ENCODE measurements at regions not wholly inside any gene's neighbourhood (a gene's known extent, or its start where the extent isn't known, plus 50 kb on each side); places are given as distances from the start of the nearest gene placed in this dataset.

DNA sequence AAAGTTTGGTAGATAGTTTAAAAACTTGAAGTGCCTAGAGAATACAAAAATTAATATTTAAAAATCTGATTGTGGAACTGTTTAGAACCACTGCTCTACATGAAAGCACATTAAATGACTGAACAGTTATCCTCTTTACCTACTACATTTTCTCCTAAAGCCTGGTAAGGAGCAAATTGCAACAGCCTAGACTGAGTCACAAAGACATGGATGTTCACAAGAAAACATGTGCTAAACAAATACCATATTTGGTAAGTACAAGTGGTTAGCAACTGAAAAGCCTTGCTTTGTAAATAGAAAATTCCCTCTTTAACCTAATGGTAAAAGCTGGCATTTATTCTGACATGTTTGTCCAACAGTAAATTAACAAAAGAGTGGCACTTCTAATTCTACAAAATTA, 203.1 kb downstream of the FBXO8 start:
- no peak for DNase-seq (ENCODE audit: low read depth, low spot score)
- TF ChIP-seq, protein P1, sequence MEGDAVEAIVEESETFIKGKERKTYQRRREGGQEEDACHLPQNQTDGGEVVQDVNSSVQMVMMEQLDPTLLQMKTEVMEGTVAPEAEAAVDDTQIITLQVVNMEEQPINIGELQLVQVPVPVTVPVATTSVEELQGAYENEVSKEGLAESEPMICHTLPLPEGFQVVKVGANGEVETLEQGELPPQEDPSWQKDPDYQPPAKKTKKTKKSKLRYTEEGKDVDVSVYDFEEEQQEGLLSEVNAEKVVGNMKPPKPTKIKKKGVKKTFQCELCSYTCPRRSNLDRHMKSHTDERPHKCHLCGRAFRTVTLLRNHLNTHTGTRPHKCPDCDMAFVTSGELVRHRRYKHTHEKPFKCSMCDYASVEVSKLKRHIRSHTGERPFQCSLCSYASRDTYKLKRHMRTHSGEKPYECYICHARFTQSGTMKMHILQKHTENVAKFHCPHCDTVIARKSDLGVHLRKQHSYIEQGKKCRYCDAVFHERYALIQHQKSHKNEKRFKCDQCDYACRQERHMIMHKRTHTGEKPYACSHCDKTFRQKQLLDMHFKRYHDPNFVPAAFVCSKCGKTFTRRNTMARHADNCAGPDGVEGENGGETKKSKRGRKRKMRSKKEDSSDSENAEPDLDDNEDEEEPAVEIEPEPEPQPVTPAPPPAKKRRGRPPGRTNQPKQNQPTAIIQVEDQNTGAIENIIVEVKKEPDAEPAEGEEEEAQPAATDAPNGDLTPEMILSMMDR (IDR thresholded peaks at IDR 0.05; ENCODE audit: insufficient read depth, low read length, missing control alignments) = no peak
- H3K4me3 ChIP-seq (ENCODE audit: low read depth, low read length) = no peak overlapping the region
- POLR2A ChIA-PET = no interaction called here
- CTCF ChIA-PET = no interaction called here

DNA sequence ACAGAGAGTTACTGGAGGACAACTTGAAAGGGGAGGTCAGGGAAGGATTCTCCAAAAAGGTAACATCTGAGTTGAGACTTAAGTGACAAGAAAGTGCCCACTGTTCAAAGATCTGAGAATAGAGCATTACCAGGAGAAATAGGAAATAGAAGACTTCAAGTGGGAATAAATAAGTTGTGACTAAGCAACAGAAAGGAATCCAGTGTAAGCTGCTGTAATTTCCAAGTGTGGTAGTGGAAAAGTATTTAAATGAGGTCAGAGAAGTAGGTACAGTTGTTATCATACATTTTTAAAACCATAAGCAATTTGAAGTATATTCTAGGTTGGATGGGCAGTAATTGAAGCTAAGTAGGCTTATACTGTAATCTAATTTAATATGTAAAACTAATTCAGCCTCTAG, 211.9 kb downstream of the FBXO8 start:
- DNase-seq (ENCODE audit: low read depth, low spot score) = no peak
- ChIA-PET POLR2A (no interaction called here), CTCF (no interaction called here)
- H3K4me3 ChIP-seq (ENCODE audit: low read depth, low read length) = no peak overlapping the region
- TF ChIP-seq, protein P1 (IDR thresholded peaks at IDR 0.05; ENCODE audit: insufficient read depth, low read length, missing control alignments) = no peak

DNA sequence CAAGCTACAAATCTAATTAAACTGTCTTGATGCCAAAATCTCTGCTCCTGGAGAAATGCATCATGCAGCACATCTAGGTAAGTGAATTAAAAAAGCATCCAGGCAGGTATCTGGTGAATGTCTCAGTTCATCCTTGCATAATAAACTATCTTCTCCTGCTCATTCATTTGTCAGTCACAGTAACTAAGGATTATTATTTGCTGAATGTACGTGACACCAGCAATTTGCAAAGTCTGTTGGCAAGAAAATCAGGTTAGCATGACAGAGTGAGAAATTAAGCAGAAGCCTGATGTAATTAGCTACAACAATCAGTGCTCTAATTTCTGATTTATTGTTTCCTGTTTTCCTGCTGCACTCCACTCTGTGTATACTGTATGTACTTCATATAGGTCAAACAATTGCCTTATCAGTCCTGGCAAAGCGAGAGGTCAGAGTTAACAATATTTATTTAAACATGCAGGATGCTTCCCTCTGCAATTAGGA, 213.6 kb downstream of the FBXO8 start:
- TF ChIP-seq, protein P1 (IDR thresholded peaks at IDR 0.05; ENCODE audit: insufficient read depth, low read length, missing control alignments) = no peak
- POLR2A ChIA-PET = no interaction called here
- DNase-seq (ENCODE audit: low read depth, low spot score) = no peak
- CTCF ChIA-PET = no interaction called here
- H3K4me3 ChIP-seq (ENCODE audit: low read depth, low read length) = no peak overlapping the region

DNA sequence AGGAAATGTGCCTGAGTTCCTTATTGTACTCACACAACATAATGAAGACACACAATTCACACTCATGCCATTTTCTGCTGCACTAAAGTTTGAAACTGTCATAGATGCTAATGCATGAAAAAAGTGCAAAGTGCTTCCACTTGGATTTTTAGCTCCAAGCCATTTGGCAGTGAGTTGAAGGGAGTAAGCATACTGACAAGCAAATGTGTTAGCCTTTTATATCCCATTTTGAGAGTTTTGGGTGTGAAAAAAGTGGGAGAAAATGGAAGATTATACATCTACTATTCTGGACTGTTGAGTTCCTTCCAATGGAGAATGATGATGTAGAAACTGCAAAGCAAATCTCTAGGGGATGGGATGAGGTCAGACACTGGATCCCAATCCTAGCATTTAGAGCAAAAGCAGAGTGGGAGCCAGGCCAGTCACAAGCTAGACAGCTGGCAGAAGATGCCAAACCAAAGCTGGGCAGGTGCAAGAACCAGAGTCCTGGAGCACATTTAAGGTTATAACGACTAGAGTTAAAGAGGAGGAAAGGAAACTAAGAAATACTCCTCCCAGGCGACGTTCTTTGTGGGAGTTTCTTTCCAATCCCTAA, 216.8 kb downstream of the FBXO8 start:
- ChIA-PET POLR2A (no interaction called here), CTCF (interaction anchor here (1.4 kb wide), 1 partner anchor 561 kb away, joined by 3 read pairs; no protein-coding TSS in a partner anchor)
- no peak overlapping the region for H3K4me3 ChIP-seq (ENCODE audit: low read depth, low read length)
- DNase-seq (ENCODE audit: low read depth, low spot score) = no peak
- TF ChIP-seq, protein P1 (IDR thresholded peaks at IDR 0.05; ENCODE audit: insufficient read depth, low read length, missing control alignments) = no peak

DNA sequence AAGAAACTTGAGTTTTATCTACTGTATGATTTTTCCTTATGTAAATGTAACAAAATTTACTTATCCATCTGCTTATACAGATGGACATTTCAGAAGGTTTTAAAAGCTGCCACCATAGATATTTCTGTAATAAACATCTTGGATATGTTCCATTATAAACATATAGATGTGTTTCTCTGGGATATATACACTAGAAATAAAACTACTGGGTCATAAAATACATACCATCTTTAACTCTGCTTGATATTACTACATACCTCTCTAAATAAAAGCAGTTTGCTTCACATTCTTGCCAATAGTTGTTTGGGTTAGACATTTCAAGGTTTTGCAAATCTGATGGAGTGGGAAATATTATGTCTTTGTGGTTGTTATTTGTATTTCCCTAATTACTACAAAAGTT, 220.6 kb downstream of the FBXO8 start:
- ChIA-PET CTCF (no interaction called here), POLR2A (no interaction called here)
- DNase-seq (ENCODE audit: low read depth, low spot score) = no peak
- no peak overlapping the region for H3K4me3 ChIP-seq (ENCODE audit: low read depth, low read length)
- TF ChIP-seq, protein P1 (IDR thresholded peaks at IDR 0.05; ENCODE audit: insufficient read depth, low read length, missing control alignments) = no peak

DNA sequence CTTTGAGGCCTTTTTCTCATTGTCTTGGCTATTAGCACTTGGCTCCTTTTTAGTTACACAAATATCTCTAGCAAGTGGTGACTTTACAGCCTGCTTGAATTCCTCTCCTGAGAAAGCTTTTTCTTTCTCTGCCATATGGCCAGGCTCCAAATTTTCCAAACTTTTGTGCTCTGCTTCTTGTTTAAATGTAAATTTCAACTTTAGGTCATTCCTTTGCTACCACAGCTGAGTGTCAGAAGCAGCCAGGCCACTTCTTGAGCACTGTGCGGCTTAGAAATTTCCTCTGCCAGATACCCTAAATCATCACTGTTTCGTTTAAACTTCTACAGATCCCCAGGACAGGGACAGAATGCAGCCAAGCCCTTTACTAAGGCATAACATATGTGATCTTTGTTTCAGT, 222.4 kb downstream of the FBXO8 start:
- no peak overlapping the region for H3K4me3 ChIP-seq (ENCODE audit: low read depth, low read length)
- TF ChIP-seq, protein P1 (IDR thresholded peaks at IDR 0.05; ENCODE audit: insufficient read depth, low read length, missing control alignments) = no peak
- CTCF ChIA-PET = interaction anchor here (1.1 kb wide), 1 partner anchor 71 kb away, joined by 3 read pairs; no protein-coding TSS in a partner anchor
- POLR2A ChIA-PET = no interaction called here
- DNase-seq (ENCODE audit: low read depth, low spot score) = no peak

Measured in AG04449 (cell line).